T47D (cell line): ENCODE measurements at regions not wholly inside any gene's neighbourhood (a gene's known extent, or its start where the extent isn't known, plus 50 kb on each side); places are given as distances from the start of the nearest gene placed in this dataset.

Experiments
- DNase-seq, 2 experiments: peaks; one replicate each; pipeline versions ENCODE4 v3.0.0 to v3.0.0-alpha.2; 2011 to 2012; ENCODE audit warnings: low read depth in 1 of 2, low spot score in 1 of 2
- JUND ChIP-seq: IDR thresholded peaks from 2 replicates; pipeline ENCODE4 v1.6.1; 2012; ENCODE audit warnings: low read depth
- in situ Hi-C: cut with HindIII; loops from 2 replicates; pipeline ENCODE4 v1.10.0; 2016; ENCODE audit warnings: low sequenced_read_pairs, low pct_unique_long_range_greater_than_20kb

- DNase-seq: no peak
- in situ Hi-C loops: no loop called here
- no peak for TF ChIP-seq JUND
Observed at GRCh38 chr16:6884002-6884401, 448.6 kb upstream of the RBFOX1 start.

GRCh38 chr16:6880263-6880662 is 452.4 kb upstream of the RBFOX1 start:
- peak in 1 of 2 experiments; percentile 4 for DNase-seq
- no peak for TF ChIP-seq JUND
- in situ Hi-C loops: no loop called here

GRCh38 chr16:6864671-6865070 is 468.0 kb upstream of the RBFOX1 start:
- no peak for TF ChIP-seq JUND
- no peak for DNase-seq
- in situ Hi-C loops: no loop called here

GRCh38 chr16:6864244-6864643 is 468.4 kb upstream of the RBFOX1 start:
- DNase-seq: no peak
- no peak for TF ChIP-seq JUND
- in situ Hi-C loops: no loop called here

GRCh38 chr16:6863135-6863534 is 469.5 kb upstream of the RBFOX1 start:
- no peak for DNase-seq
- in situ Hi-C loops: no loop called here
- TF ChIP-seq JUND: no peak

- in situ Hi-C loops: no loop called here
- no peak for TF ChIP-seq JUND
- DNase-seq: no peak
Observed at GRCh38 chr16:6861815-6862477, 470.7 kb upstream of the RBFOX1 start.

GRCh38 chr16:6861135-6861814 is 471.4 kb upstream of the RBFOX1 start:
- no peak for TF ChIP-seq JUND
- in situ Hi-C loops: no loop called here
- no peak for DNase-seq

GRCh38 chr16:6857575-6857974 is 475.1 kb upstream of the RBFOX1 start:
- DNase-seq: no peak
- no peak for TF ChIP-seq JUND
- in situ Hi-C loops: no loop called here

- no peak for DNase-seq
- TF ChIP-seq JUND: no peak
- in situ Hi-C loops: no loop called here
Observed at GRCh38 chr16:6856578-6856977, 476.1 kb upstream of the RBFOX1 start.

- no peak for TF ChIP-seq JUND
- no peak for DNase-seq
- in situ Hi-C loops: no loop called here
Observed at GRCh38 chr16:6853565-6853964, 479.1 kb upstream of the RBFOX1 start.

- TF ChIP-seq JUND: no peak
- in situ Hi-C loops: no loop called here
- DNase-seq: no peak
Observed at GRCh38 chr16:6852643-6853225, 479.9 kb upstream of the RBFOX1 start.

- DNase-seq: no peak
- no peak for TF ChIP-seq JUND
- in situ Hi-C loops: no loop called here
Observed at GRCh38 chr16:6846452-6846851, 486.2 kb upstream of the RBFOX1 start.

- no peak for TF ChIP-seq JUND
- in situ Hi-C loops: no loop called here
- no peak for DNase-seq
Observed at GRCh38 chr16:6841392-6841791, 491.3 kb upstream of the RBFOX1 start.
